A549 (cell line): ENCODE measurements at regions not wholly inside any gene's neighbourhood (a gene's known extent, or its start where the extent isn't known, plus 50 kb on each side); places are given as distances from the start of the nearest gene placed in this dataset.

ENCODE experiments used
- ATAC-seq, 2 experiments: fragments of 200-7000 bp in 1 of 2; fragments of >200 bp in 1 of 2; cut with Nextera tagmentation in 1 of 2; cut with Tn5 transposase in 1 of 2; 3 replicates each; pipeline versions ENCODE4 v1.8.0 to v1.9.1; 2018 to 2020; ENCODE audit warnings: mild to moderate bottlenecking in 1 of 2, moderate library complexity in 1 of 2
- CTCF ChIA-PET: fragments of 300-600 bp; sonication (Branson Sonifier 250); formaldehyde crosslinking; extraction: SDS; loops from one replicate; lab custom pipeline; 2021; ENCODE audit warnings: antibody characterized with exemption, inconsistent platforms; lab: Yijun Ruan, JAX
- POLR2A ChIA-PET: fragments of 350-600 bp; formaldehyde crosslinking; extraction: SDS; loops from one replicate; lab custom pipeline; 2021; ENCODE audit warnings: antibody characterized with exemption, inconsistent platforms; lab: Yijun Ruan, JAX
- DNase-seq, 2 experiments: peaks; one replicate each; pipeline versions ENCODE4 v3.0.0 to v3.0.0-alpha.2; 2011 to 2016; ENCODE audit warnings: low read depth in 1 of 2, low spot score in 1 of 2
- FAIRE-seq: peaks from 2 replicates; lab custom pipeline; 2011; peaks lifted over from hg19 to GRCh38; lab: Jason Lieb, UNC
- H3K27ac ChIP-seq, 2 experiments: fragments of >200 bp; sonication (Bioruptor Twin); formaldehyde crosslinking; 3 replicates each; pipeline ENCODE4 v1.5.1; 2016 to 2017
- H3K4me1 ChIP-seq: fragments of >200 bp; sonication (Bioruptor Twin); formaldehyde crosslinking; 3 replicates; pipeline ENCODE4 v1.6.1; 2016
- H3K4me2 ChIP-seq: fragments of >200 bp; sonication (Bioruptor Twin); formaldehyde crosslinking; 3 replicates; pipeline ENCODE4 v1.6.1; 2016
- H3K4me3 ChIP-seq: fragments of >200 bp; sonication (Bioruptor Twin); formaldehyde crosslinking; 3 replicates; pipeline ENCODE4 v1.5.1; 2016
- H3K9me3 ChIP-seq: fragments of >200 bp; sonication (Bioruptor Twin); formaldehyde crosslinking; 3 replicates; pipeline ENCODE4 v1.6.1; 2016
- ATOH8 ChIP-seq: fragments of 250-450 bp; sonication (Bioruptor Pico); IDR thresholded peaks from 2 replicates; pipeline ENCODE4 v1.5.0; 2020; ENCODE audit warnings: low read depth, mild to moderate bottlenecking, moderate library complexity
- BHLHE40 ChIP-seq: IDR thresholded peaks from 2 replicates; pipeline ENCODE4 v1.6.1; 2012; ENCODE audit warnings: low read depth, low read length, inconsistent platforms
- CHD4 ChIP-seq: fragments of 200-600 bp; sonication (generic); IDR thresholded peaks from 2 replicates; pipeline ENCODE4 v1.6.1; 2016; ENCODE audit warnings: antibody characterized with exemption, mild to moderate bottlenecking, borderline replicate concordance
- CTCF ChIP-seq: fragments of >200 bp; sonication (Bioruptor Twin); formaldehyde crosslinking; IDR thresholded peaks from 3 replicates; pipeline ENCODE4 v1.5.1; 2016
- ESRRA ChIP-seq: fragments of 150-350 bp; IDR thresholded peaks from 2 replicates; pipeline ENCODE4 v1.6.1; 2014; ENCODE audit warnings: mild to moderate bottlenecking, low read length, borderline replicate concordance
- FOSB ChIP-seq: fragments of 250-450 bp; sonication (Bioruptor Pico); IDR thresholded peaks from 2 replicates; pipeline ENCODE4 v1.5.0; 2020; ENCODE audit warnings: mild to moderate bottlenecking, moderate library complexity
- HOXB5 ChIP-seq: fragments of 250-450 bp; sonication (Bioruptor Pico); IDR thresholded peaks from 2 replicates; pipeline ENCODE4 v1.5.0; 2020; ENCODE audit warnings: mild to moderate bottlenecking, moderate library complexity
- JUN ChIP-seq, 2 experiments: fragments of >200 bp; sonication (Bioruptor Twin); formaldehyde crosslinking; IDR thresholded peaks; 2 replicates in 1 of 2; 3 replicates in 1 of 2; pipeline ENCODE4 v1.6.1; 2016 to 2017
- JUNB ChIP-seq: fragments of >200 bp; sonication (Bioruptor Twin); formaldehyde crosslinking; IDR thresholded peaks from 2 replicates; pipeline ENCODE4 v1.6.1; 2016
- MAFK ChIP-seq: fragments of 450-650 bp; IDR thresholded peaks from 2 replicates; pipeline ENCODE4 v1.6.1; 2014; ENCODE audit not compliant: partially characterized antibody
- MAZ ChIP-seq: fragments of 150-350 bp; IDR thresholded peaks from 2 replicates; pipeline ENCODE4 v1.6.1; 2014; ENCODE audit warnings: antibody characterized with exemption, low read depth, low read length, borderline replicate concordance
- NFE2L2 ChIP-seq: fragments of 150-350 bp; conservative IDR thresholded peaks from 2 replicates; pipeline ENCODE4 v1.6.1; 2014; ENCODE audit warnings: low read length
- NPAS2 ChIP-seq: fragments of 250-450 bp; sonication (Bioruptor Pico); IDR thresholded peaks from 2 replicates; pipeline ENCODE4 v1.8.0; 2022; ENCODE audit warnings: mild to moderate bottlenecking, moderate library complexity, borderline replicate concordance
- NR3C1 ChIP-seq: fragments of >200 bp; sonication (Bioruptor Twin); formaldehyde crosslinking; IDR thresholded peaks from 3 replicates; pipeline ENCODE4 v1.6.1; 2017
- PHF8 ChIP-seq: fragments of 200-600 bp; sonication (generic); IDR thresholded peaks from 2 replicates; pipeline ENCODE4 v1.6.1; 2016; ENCODE audit warnings: low read depth, mild to moderate bottlenecking, antibody characterized with exemption, moderate library complexity, borderline replicate concordance
- REST ChIP-seq: fragments of 200-600 bp; sonication (generic); IDR thresholded peaks from 2 replicates; pipeline ENCODE4 v1.6.1; 2016; ENCODE audit warnings: antibody characterized with exemption, mild to moderate bottlenecking, moderate library complexity
- RFX5 ChIP-seq: fragments of 450-650 bp; IDR thresholded peaks from 2 replicates; pipeline ENCODE4 v1.7.1; 2014; ENCODE audit warnings: antibody characterized with exemption, mild to moderate bottlenecking, moderate library complexity
- RNF2 ChIP-seq: fragments of 200-600 bp; sonication (generic); IDR thresholded peaks from 2 replicates; pipeline ENCODE4 v1.6.1; 2016; ENCODE audit warnings: low read depth, mild to moderate bottlenecking, antibody characterized with exemption, moderate library complexity, borderline replicate concordance
- TFCP2L1 ChIP-seq: fragments of 250-450 bp; sonication (Bioruptor Pico); IDR thresholded peaks from 2 replicates; pipeline ENCODE4 v1.5.0; 2021; ENCODE audit warnings: mild to moderate bottlenecking
- TP53 ChIP-seq: fragments of 250-450 bp; sonication (Bioruptor Pico); IDR thresholded peaks from 2 replicates; pipeline ENCODE4 v1.5.0; 2021; ENCODE audit warnings: mild to moderate bottlenecking, moderate library complexity
- ZFP36 ChIP-seq: fragments of 450-650 bp; IDR thresholded peaks from 2 replicates; pipeline ENCODE4 v1.6.1; 2014; ENCODE audit warnings: borderline replicate concordance; ENCODE audit not compliant: partially characterized antibody
- ZSCAN20 ChIP-seq: fragments of 250-450 bp; sonication (Bioruptor Pico); IDR thresholded peaks from 2 replicates; pipeline ENCODE4 v1.8.0; 2022; ENCODE audit warnings: mild to moderate bottlenecking, moderate library complexity
- WGBS: methylation state at CpG from one replicate; pipeline ENCODE4 v1.1.6; 2017; ENCODE audit errors: missing lambda C conversion rate; 5-methylcytosine and 5-hydroxymethylcytosine counted together

GRCh38 chr21:19123053-19123452, 719.5 kb upstream of the TMPRSS15 start:
- 27% methylated on average over 5 of the region's 5 CpGs for WGBS
- CTCF ChIA-PET: no interaction called here

GRCh38 chr21:19123525-19123924, 719.9 kb upstream of the TMPRSS15 start:
- FAIRE-seq: no peak
- H3K4me3 ChIP-seq: no peak overlapping the region
- no peak overlapping the region for H3K27ac ChIP-seq
- no peaks in the 10 kb centered on the region for H3K9me3 ChIP-seq
- 0% methylated on average over 2 of the region's 2 CpGs for WGBS
- CTCF ChIA-PET: no interaction called here
- TF ChIP-seq PHF8 (no peak), NFE2L2 (no peak), REST (no peak), FOSB (CRISPR knock-in tag) (no peak)
- TF ChIP-seq, all 56 proteins: peak for 0
- H3K4me1 ChIP-seq: no peaks in the 10 kb centered on the region
- no peak for ATAC-seq
- POLR2A ChIA-PET: no interaction called here
- no peak overlapping the region for H3K4me2 ChIP-seq
- no peak for DNase-seq

More at GRCh38 chr21:19123053-19123452, 719.5 kb upstream of the TMPRSS15 start:
- Histone ChIP-seq H3K4me2 (no peak overlapping the region), H3K4me1 (no peaks in the 10 kb centered on the region), H3K9me3 (no peaks in the 10 kb centered on the region), H3K27ac (no peak overlapping the region), H3K4me3 (no peak overlapping the region)
- DNase-seq (no peak), FAIRE-seq (no peak), ATAC-seq (no peak)
- POLR2A ChIA-PET: no interaction called here
- TF ChIP-seq CTCF (no peak), NPAS2 (CRISPR knock-in tag) (no peak), TFCP2L1 (CRISPR knock-in tag) (no peak), RNF2 (no peak), NFE2L2 (no peak), ZFP36 (no peak), MAFK (no peak)

GRCh38 chr21:19124691-19125090, 721.1 kb upstream of the TMPRSS15 start:
- no peak overlapping the region for H3K4me2 ChIP-seq
- ChIA-PET CTCF (no interaction called here), POLR2A (no interaction called here)
- no peak overlapping the region for H3K27ac ChIP-seq
- FAIRE-seq: no peak
- H3K4me3 ChIP-seq: no peak overlapping the region
- no peak for TF ChIP-seq JUNB
- no peak for TF ChIP-seq TP53 (CRISPR knock-in tag)
- TF ChIP-seq, all 56 proteins: peak for 0
- no peaks in the 10 kb centered on the region for H3K4me1 ChIP-seq
- DNase-seq (no peak), ATAC-seq (no peak)
- H3K9me3 ChIP-seq: no peaks in the 10 kb centered on the region

- Histone ChIP-seq H3K27ac (no peak overlapping the region), H3K9me3 (no peaks in the 10 kb centered on the region), H3K4me3 (no peak overlapping the region), H3K4me1 (no peaks in the 10 kb centered on the region), H3K4me2 (no peak overlapping the region)
- ChIA-PET CTCF (no interaction called here), POLR2A (no interaction called here)
- no peak for ATAC-seq
- no peak for DNase-seq
- no peak for FAIRE-seq
- WGBS: 3% methylated on average over 6 of the region's 6 CpGs
- TF ChIP-seq ESRRA (no peak), NFE2L2 (no peak), CHD4 (no peak), ZSCAN20 (CRISPR knock-in tag) (no peak), ATOH8 (CRISPR knock-in tag) (no peak), BHLHE40 (no peak), NR3C1 (no peak), JUN (IDR thresholded peaks at IDR 0.05) (no peak), RFX5 (no peak), MAZ (no peak), HOXB5 (CRISPR knock-in tag) (no peak)
Observed at GRCh38 chr21:19130379-19131028, 726.9 kb upstream of the TMPRSS15 start.
